ENCODE measurements at regions not wholly inside any gene's neighbourhood (a gene's known extent, or its start where the extent isn't known, plus 50 kb on each side); places are given as distances from the start of the nearest gene placed in this dataset.

DNA sequence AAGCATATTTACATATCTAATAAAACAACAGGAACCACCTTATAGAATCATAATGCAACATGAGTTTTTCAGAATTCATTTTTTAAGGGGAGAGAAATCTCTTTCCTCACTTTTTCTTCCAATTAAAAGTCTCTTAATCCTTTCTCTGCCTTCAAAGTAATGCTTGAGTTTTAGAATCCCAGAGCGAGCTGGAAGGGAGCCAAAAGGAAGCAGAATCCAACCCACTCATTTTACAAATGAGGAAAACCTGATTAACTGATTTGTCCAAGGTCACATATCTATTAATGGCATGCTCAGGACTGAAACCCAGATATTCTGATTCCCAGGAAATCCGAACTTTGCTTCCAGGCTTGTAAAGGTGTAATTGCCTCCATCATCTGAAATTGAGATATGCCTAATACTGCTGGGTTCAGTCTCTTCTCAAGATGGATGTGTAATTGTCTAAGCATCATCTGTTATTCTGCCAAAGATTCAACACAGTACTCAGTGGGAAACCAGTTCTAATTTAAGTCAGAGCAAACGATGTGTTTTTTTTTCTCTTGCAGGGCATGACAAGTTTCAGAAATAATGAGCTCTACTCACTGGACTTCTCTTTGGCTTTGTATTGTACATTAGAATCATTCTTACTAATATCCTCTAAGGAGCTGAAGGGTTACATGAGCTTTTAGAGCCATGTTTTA, 481.4 kb upstream of the CFAP20DC start:
- Mint-ChIP-seq H3K27me3 (ENCODE audit: low read depth) (peaks cover 7% of the 10 kb centered on the region), H3K27ac (no peak overlapping the region), H3K9me3 (peaks cover 2% of the 10 kb centered on the region), H3K4me3 (no peak overlapping the region), H3K4me1 (ENCODE audit: low read depth) (peaks cover 6% of the 10 kb centered on the region), H3K36me3 (ENCODE audit: low read depth) (no peaks in the 10 kb centered on the region)
- no peak for DNase-seq (ENCODE audit: low spot score)

DNA sequence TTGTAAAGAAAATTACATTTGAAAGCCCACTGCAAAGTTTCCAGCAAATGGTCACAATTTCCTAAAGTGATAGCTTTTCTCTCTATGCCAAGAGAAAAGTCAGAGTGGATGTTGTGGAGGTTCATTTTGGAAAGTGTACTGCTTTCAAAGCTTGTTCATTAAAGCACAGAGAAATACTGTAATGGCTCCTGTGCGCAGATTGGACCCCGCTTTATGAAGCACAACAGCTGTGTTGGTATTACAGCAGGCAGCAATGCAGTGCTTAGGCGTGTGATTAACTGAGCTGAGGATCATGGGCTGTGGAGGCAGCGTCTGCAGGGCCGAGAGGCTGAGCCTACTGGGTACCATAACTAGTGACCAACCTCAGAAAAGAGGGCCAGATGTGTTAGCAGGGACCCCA, 478.4 kb upstream of the CFAP20DC start:
- no peak for DNase-seq (ENCODE audit: low spot score)
- peaks cover 5% of the 10 kb centered on the region for H3K27me3 Mint-ChIP-seq (ENCODE audit: low read depth)
- no peak overlapping the region for H3K4me3 Mint-ChIP-seq
- H3K27ac Mint-ChIP-seq: no peak overlapping the region
- H3K36me3 Mint-ChIP-seq (ENCODE audit: low read depth): peaks cover 7% of the 10 kb centered on the region
- H3K4me1 Mint-ChIP-seq (ENCODE audit: low read depth): peaks cover 6% of the 10 kb centered on the region
- H3K9me3 Mint-ChIP-seq: peaks cover 13% of the 10 kb centered on the region

DNA sequence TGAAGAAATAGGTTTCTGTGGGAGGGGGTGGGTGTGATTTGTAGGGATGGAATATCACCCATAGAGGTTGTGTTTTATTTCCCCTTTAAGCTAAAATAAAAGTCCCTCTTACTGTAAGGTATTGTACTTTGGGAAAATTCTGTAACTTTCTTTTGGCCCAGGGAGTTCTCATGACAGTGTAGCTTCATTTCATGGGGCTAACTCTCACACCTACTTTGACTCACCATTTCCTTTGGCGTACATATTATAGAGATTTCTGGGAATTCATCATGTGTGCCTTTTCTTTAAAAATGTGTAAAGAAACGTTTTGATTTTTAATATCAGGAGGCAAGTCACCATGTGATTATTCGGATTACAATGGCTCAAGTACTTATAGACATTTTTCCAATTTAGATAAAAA, 477.7 kb upstream of the CFAP20DC start:
- Mint-ChIP-seq H3K27me3 (ENCODE audit: low read depth) (peaks cover 5% of the 10 kb centered on the region), H3K36me3 (ENCODE audit: low read depth) (peaks cover 7% of the 10 kb centered on the region), H3K4me1 (ENCODE audit: low read depth) (peaks cover 6% of the 10 kb centered on the region)

DNA sequence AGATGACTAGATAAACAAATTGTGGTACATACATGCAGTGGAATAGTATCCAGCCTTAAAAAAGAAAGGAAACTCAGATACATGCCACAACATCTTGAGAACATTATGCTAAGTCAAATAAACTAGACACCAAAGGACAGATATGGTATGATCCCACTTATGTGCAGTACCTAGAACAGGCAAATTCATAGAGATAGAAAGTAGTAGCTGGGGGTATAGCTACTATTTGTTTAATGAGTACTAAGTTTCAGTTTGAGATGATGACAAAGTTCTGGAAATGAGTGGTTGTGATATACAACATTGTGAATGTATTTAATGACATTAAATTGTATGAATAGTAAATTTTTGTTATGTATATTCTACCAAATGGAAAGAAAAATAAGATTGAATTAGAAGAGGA, 477.2 kb upstream of the CFAP20DC start:
- Mint-ChIP-seq H3K36me3 (ENCODE audit: low read depth) (peaks cover 7% of the 10 kb centered on the region), H3K27me3 (ENCODE audit: low read depth) (peaks cover 5% of the 10 kb centered on the region), H3K27ac (no peak overlapping the region), H3K4me1 (ENCODE audit: low read depth) (peaks cover 6% of the 10 kb centered on the region), H3K9me3 (peaks cover 13% of the 10 kb centered on the region), H3K4me3 (no peak overlapping the region)
- no peak for DNase-seq (ENCODE audit: low spot score)

More for the DNA sequence above, 477.7 kb upstream of the CFAP20DC start:
- Mint-ChIP-seq H3K9me3 (peaks cover 13% of the 10 kb centered on the region), H3K4me3 (no peak overlapping the region), H3K27ac (no peak overlapping the region)
- no peak for DNase-seq (ENCODE audit: low spot score)

DNA sequence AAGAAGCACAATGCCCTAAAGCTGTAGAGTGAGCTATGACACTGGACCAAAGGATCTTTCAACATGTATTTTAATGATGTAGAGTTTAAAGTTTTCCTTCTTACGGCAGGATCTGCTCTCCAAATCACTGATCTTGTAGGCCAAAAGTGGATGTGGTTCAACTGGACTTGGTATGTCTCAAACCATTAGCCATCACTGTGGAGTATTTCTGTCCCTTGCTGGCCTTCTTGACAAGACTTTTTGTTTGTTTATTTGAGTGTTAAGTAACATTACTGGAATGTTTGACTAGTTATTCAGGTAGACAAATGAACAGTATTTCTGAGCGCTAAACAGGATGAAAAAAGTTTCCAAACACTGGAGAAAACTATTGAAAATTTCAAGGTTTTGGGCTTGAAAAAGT, 472.7 kb upstream of the CFAP20DC start:
- Mint-ChIP-seq H3K27me3 (ENCODE audit: low read depth) (peaks cover 3% of the 10 kb centered on the region), H3K36me3 (ENCODE audit: low read depth) (peaks cover 7% of the 10 kb centered on the region), H3K9me3 (peaks cover 13% of the 10 kb centered on the region), H3K4me3 (no peak overlapping the region), H3K4me1 (ENCODE audit: low read depth) (peaks cover 5% of the 10 kb centered on the region), H3K27ac (no peak overlapping the region)
- no peak for DNase-seq (ENCODE audit: low spot score)

DNA sequence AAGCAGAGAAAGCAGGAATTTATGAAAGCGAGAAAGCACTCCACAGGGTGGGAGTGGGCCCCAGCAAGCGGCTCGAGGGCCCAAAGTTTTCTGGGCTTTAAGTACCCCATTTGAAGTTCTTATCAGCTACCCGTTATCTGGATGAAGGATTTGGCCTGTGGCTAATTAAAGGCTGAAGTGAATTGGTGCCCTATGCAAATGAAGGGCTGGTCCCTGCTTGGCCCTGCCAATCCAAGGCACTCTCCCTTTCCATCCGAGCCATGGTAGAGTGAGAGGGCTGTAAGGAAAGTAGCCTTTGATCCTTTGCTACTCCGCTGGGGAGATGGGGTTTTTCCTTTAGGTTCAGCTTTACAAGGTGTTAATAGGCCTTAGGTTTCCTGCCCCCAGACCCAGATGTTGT, 469.3 kb upstream of the CFAP20DC start:
- Mint-ChIP-seq H3K27ac (no peak overlapping the region), H3K9me3 (no peaks in the 10 kb centered on the region), H3K27me3 (ENCODE audit: low read depth) (no peaks in the 10 kb centered on the region), H3K36me3 (ENCODE audit: low read depth) (no peaks in the 10 kb centered on the region), H3K4me3 (no peak overlapping the region), H3K4me1 (ENCODE audit: low read depth) (peaks cover 2% of the 10 kb centered on the region)
- no peak for DNase-seq (ENCODE audit: low spot score)

DNA sequence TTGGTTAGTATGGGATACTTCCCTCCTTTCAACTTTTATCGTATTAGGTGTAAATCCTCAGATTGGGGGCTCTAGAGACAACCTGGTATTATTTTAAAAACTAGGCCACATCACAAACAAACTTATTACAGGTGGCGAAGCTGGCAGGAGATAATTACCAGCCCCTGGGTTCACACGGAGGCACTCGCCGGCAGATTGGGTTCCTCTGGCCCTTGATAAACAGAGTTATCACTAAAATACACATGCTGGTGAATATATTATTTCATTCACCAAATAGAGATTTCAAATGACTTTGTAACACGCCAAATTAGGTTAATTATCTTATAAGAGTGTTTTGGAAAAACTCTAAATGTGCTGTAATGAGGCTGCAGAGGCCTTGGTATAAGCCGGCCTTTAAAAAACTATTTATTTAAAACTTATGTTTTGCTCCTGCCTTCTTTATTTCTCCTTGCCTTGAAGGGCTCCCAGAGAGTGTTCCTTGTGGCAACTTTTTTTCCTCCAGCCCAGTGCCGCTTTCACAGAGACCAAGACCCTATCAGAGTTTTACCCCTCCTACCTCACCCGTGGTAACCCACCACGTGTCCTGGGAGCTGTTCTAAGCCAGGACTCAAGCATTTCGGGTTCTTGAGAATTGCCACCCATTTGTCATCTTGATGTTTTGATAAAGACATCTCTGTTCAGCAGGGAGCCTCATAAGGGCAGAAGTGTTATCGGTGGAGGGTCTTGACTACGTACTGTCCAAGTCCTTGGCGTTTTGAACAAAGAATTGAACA, 468.6 kb upstream of the CFAP20DC start:
- Mint-ChIP-seq H3K27ac (no peak overlapping the region), H3K4me3 (no peak overlapping the region), H3K4me1 (ENCODE audit: low read depth) (peaks cover 2% of the 10 kb centered on the region), H3K9me3 (no peaks in the 10 kb centered on the region), H3K27me3 (ENCODE audit: low read depth) (peaks cover 1% of the 10 kb centered on the region), H3K36me3 (ENCODE audit: low read depth) (no peaks in the 10 kb centered on the region)
- no peak for DNase-seq (ENCODE audit: low spot score)

DNA sequence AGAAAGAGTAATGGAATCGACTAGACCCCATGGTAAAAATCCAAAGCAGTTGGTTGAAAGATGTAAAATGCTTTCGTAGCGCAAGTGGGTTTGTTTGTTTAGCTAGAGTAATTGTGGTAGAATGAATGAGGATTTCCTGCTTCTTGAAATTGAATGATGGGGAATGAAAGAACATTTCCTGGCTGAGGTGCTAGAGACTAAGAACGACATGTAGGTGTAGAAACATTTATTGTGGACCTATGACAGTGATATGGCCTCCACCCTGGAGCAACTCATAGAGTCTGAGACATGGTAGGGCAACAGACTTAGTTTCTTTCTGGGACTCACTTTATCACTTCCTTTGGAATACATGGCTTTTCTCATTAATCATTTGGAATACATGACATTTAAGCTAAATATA, 467.6 kb upstream of the CFAP20DC start:
- H3K36me3 Mint-ChIP-seq (ENCODE audit: low read depth): no peaks in the 10 kb centered on the region
- no peak overlapping the region for H3K4me3 Mint-ChIP-seq
- DNase-seq (ENCODE audit: low spot score): no peak
- H3K27ac Mint-ChIP-seq: no peak overlapping the region
- H3K27me3 Mint-ChIP-seq (ENCODE audit: low read depth): peaks cover 5% of the 10 kb centered on the region
- peaks cover 2% of the 10 kb centered on the region for H3K4me1 Mint-ChIP-seq (ENCODE audit: low read depth)
- H3K9me3 Mint-ChIP-seq: no peaks in the 10 kb centered on the region

DNA sequence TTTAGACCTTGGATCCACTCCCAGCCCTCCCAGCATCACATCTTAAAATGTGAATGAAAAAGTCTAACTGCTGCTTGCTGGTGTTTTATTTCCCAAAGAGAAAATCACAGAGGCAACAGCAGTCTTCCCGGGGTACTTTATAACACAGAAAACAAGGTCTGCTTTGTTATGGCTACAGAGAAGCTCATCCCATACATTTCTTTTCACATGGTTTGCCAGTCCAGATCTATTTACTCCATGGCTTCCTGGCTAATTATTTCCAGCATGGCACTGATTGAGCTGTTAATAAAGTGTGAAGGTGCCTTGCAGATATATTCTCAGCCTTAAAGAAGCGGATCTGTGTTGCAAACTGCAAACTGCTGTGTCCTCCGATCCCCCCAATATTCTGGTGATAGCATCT, 466.1 kb upstream of the CFAP20DC start:
- no peak for DNase-seq (ENCODE audit: low spot score)
- H3K9me3 Mint-ChIP-seq: no peaks in the 10 kb centered on the region
- H3K27me3 Mint-ChIP-seq (ENCODE audit: low read depth): peaks cover 5% of the 10 kb centered on the region
- H3K36me3 Mint-ChIP-seq (ENCODE audit: low read depth): no peaks in the 10 kb centered on the region
- no peak overlapping the region for H3K27ac Mint-ChIP-seq
- no peak overlapping the region for H3K4me3 Mint-ChIP-seq
- H3K4me1 Mint-ChIP-seq (ENCODE audit: low read depth): peaks cover 5% of the 10 kb centered on the region

DNA sequence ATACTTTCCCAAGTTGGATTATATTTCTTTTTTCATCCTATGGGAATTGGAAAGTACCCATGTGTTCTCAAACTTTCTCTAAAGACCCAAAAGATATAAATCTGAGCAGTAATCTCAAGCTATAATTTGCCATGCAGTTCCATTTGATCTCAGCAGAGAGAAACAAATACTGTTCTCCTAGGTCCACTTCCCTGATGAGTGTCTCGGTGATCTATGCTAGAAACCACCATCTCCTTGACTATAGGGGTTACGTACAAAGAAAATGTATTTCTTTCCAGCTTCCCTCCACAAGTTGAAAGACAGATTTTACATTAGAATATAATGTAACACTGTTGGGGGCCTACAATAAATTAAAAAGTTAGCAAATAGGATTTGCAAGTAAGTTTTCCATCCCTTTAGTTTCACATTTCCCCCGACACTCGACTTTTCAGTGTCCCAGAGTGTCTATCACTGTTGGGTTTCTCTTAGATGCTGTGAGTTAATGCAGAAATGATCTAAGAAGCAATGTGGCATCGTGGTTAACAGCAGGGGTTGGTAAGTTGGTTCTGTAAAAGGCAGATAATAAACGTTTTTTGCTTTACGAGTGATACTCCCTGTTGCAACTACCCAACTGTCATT, 465.1 kb upstream of the CFAP20DC start:
- no peak overlapping the region for H3K4me3 Mint-ChIP-seq
- peaks cover 5% of the 10 kb centered on the region for H3K27me3 Mint-ChIP-seq (ENCODE audit: low read depth)
- no peak overlapping the region for H3K27ac Mint-ChIP-seq
- H3K4me1 Mint-ChIP-seq (ENCODE audit: low read depth): peaks cover 5% of the 10 kb centered on the region
- DNase-seq (ENCODE audit: low spot score): no peak
- H3K36me3 Mint-ChIP-seq (ENCODE audit: low read depth): no peaks in the 10 kb centered on the region
- H3K9me3 Mint-ChIP-seq: no peaks in the 10 kb centered on the region

DNA sequence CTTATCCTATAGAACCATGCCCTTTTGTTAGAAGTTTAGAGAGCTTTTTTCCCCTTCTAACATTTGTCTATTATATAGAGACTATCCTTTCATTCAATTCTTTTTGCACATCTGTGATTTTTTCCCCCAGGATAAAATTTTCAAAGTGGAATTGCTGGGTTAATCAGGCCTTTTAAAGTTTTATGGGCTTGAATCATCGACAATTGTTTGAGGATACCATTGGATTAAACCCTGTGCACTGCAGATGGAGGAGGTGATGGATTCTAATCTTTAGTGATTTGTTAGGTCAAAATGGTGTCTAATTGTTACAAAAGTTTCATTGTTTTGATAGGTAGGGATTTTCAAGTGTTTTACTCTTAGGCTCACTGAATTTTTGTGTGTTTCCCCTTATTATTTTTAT, 463.7 kb upstream of the CFAP20DC start:
- Mint-ChIP-seq H3K36me3 (ENCODE audit: low read depth) (no peaks in the 10 kb centered on the region), H3K4me1 (ENCODE audit: low read depth) (peaks cover 7% of the 10 kb centered on the region)

DNA sequence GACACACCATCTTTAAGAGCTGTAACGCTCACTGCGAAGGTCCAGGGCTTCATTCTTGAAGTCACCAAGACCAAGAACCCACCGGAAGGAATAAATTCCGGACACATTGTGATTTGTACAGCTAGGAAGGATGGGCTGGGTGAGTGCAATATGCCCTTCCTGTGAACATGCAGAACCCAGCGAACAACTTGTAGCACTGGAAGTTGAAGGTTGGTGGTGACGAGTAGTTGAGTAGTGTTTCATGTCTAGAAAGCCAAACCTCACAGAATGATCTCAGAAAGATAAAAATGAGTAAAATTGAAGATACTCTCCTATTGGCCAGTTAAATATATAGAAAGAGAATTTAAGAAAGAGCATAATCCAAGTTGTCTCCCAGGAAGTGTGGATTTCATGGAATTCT, 462.2 kb upstream of the CFAP20DC start:
- Mint-ChIP-seq H3K27ac (no peak overlapping the region), H3K4me3 (no peak overlapping the region), H3K36me3 (ENCODE audit: low read depth) (no peaks in the 10 kb centered on the region), H3K4me1 (ENCODE audit: low read depth) (peaks cover 5% of the 10 kb centered on the region), H3K27me3 (ENCODE audit: low read depth) (peaks cover 8% of the 10 kb centered on the region), H3K9me3 (peaks cover 3% of the 10 kb centered on the region)
- no peak for DNase-seq (ENCODE audit: low spot score)

More for the DNA sequence above, 463.7 kb upstream of the CFAP20DC start:
- DNase-seq (ENCODE audit: low spot score): no peak
- no peak overlapping the region for H3K27ac Mint-ChIP-seq
- H3K9me3 Mint-ChIP-seq: peaks cover 3% of the 10 kb centered on the region
- H3K27me3 Mint-ChIP-seq (ENCODE audit: low read depth): peaks cover 8% of the 10 kb centered on the region
- H3K4me3 Mint-ChIP-seq: no peak overlapping the region

DNA sequence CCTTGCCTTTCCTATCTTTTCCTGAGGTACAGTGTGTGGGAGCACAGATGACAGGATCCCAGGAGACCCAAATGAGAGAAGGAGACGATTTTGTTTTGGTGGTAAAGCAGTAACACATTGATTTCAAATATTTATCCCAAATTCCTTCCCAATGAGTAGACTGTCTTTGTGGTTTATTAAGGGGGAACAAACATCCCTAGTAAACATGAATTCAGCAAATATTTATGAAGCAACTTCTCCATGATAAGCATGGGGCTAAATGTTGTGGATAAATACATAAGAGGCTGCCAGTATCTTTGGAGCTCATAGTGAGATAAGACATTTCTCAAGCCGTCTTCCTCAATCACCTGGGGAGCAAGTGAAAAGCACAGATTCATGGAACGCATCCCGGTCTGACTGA, 460.8 kb upstream of the CFAP20DC start:
- H3K4me3 Mint-ChIP-seq: no peak overlapping the region
- peaks cover 5% of the 10 kb centered on the region for H3K4me1 Mint-ChIP-seq (ENCODE audit: low read depth)
- H3K9me3 Mint-ChIP-seq: peaks cover 3% of the 10 kb centered on the region
- H3K27me3 Mint-ChIP-seq (ENCODE audit: low read depth): peaks cover 8% of the 10 kb centered on the region
- no peak overlapping the region for H3K27ac Mint-ChIP-seq
- no peak for DNase-seq (ENCODE audit: low spot score)
- H3K36me3 Mint-ChIP-seq (ENCODE audit: low read depth): no peaks in the 10 kb centered on the region

DNA sequence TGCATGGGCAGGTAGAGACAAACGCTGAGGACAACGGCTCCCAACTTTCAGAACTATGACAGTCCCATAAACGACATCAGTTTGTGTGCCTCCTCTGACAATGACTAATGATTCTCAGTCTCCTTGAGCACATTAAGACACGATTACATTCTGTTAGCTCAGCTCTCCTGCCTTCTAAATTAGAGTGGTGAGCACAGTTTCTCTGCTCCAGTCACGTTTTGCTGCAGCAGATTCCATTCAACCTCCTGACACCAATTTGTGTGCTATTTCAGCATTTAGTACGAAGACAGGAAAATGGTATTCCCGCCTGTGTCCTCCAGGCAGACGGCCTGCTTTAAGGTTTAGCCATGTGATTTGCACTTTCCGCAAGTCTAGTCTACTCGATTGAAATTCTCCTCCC, 458.4 kb upstream of the CFAP20DC start:
- Mint-ChIP-seq H3K9me3 (peaks cover 11% of the 10 kb centered on the region), H3K4me1 (ENCODE audit: low read depth) (peaks cover 5% of the 10 kb centered on the region), H3K36me3 (ENCODE audit: low read depth) (no peaks in the 10 kb centered on the region), H3K27ac (no peak overlapping the region), H3K27me3 (ENCODE audit: low read depth) (peaks cover 5% of the 10 kb centered on the region), H3K4me3 (no peak overlapping the region)
- DNase-seq (ENCODE audit: low spot score): no peak
